CD14-positive monocyte (primary cell): ENCODE measurements at regions not wholly inside any gene's neighbourhood (a gene's known extent, or its start where the extent isn't known, plus 50 kb on each side); places are given as distances from the start of the nearest gene placed in this dataset.
"Not testable (repeated sequence)": the region's sequence is repeated elsewhere in the genome, so short reads cannot be mapped to it uniquely, and the experiment has no call there.

ENCODE experiments used
- DNase-seq, 3 donors: peaks; one replicate each; pipeline ENCODE4 v3.0.0-alpha.2; 2011 to 2022
- H2AFZ ChIP-seq: 2 replicates; pipeline ENCODE4 v1.6.0; 2012; ENCODE audit warnings: mild to moderate bottlenecking, low read depth, low read length, inconsistent platforms; ENCODE audit not compliant: insufficient read depth, poor library complexity, severe bottlenecking
- H3K27ac ChIP-seq, 2 donors: 1 replicate in 1 of 2; 2 replicates in 1 of 2; pipeline ENCODE4 v1.5.1; 2012 to 2013; ENCODE audit warnings: low read length in 2 of 2, control low read depth in 1 of 2, inconsistent platforms in 1 of 2, low read depth in 1 of 2, mild to moderate bottlenecking in 1 of 2
- H3K27me3 ChIP-seq, 2 donors: one replicate each; pipeline versions ENCODE4 v1.6.0 to v1.6.1; 2011 to 2013; ENCODE audit warnings: low read length in 2 of 2; ENCODE audit not compliant: control insufficient read depth in 2 of 2, insufficient read depth in 2 of 2
- H3K36me3 ChIP-seq, 2 donors: replicated peaks in 1 of 2; 1 replicate in 1 of 2; 2 replicates in 1 of 2; pipeline versions ENCODE4 v1.5.1 to v1.6.1; 2012 to 2013; ENCODE audit warnings: low read length in 2 of 2, control low read depth in 1 of 2, inconsistent platforms in 1 of 2, mild to moderate bottlenecking in 1 of 2; ENCODE audit not compliant: insufficient read depth in 2 of 2, control insufficient read depth in 1 of 2
- H3K4me1 ChIP-seq, 2 donors: 1 replicate in 1 of 2; 2 replicates in 1 of 2; pipeline versions ENCODE4 v1.5.1 to v1.6.1; 2012 to 2013; ENCODE audit warnings: low read length in 2 of 2, control low read depth in 1 of 2, inconsistent platforms in 1 of 2, mild to moderate bottlenecking in 1 of 2, moderate library complexity in 1 of 2; ENCODE audit not compliant: insufficient read depth in 2 of 2, control insufficient read depth in 1 of 2
- H3K4me2 ChIP-seq: replicated peaks from 2 replicates; pipeline ENCODE3; 2012; ENCODE audit warnings: low read length, moderate library complexity, mild to moderate bottlenecking; ENCODE audit not compliant: poor library complexity, severe bottlenecking; ENCODE audit errors: extremely low read depth
- H3K4me3 ChIP-seq, 3 experiments: fragments of 200-600 bp in 1 of 3; sonication (generic) in 1 of 3; replicated peaks in 1 of 3; 1 replicate in 2 of 3; 2 replicates in 1 of 3; pipeline ENCODE4 v1.5.1; 2011 to 2013; ENCODE audit warnings: low read length in 3 of 3, mild to moderate bottlenecking in 3 of 3, control low read depth in 2 of 3, low read depth in 2 of 3, inconsistent platforms in 1 of 3, moderate library complexity in 1 of 3
- H3K79me2 ChIP-seq: 2 replicates; pipeline ENCODE4 v1.6.0; 2012; ENCODE audit warnings: mild to moderate bottlenecking, control low read depth, inconsistent platforms, low read length, moderate library complexity; ENCODE audit not compliant: insufficient read depth
- H3K9ac ChIP-seq: 2 replicates; pipeline ENCODE4 v1.6.0; 2017; ENCODE audit warnings: low read length, mild to moderate bottlenecking; ENCODE audit not compliant: insufficient read depth, poor library complexity, severe bottlenecking
- H3K9me3 ChIP-seq, 2 donors: replicated peaks in 1 of 2; 1 replicate in 1 of 2; 2 replicates in 1 of 2; pipeline versions ENCODE4 v1.5.1 to v1.6.1; 2012 to 2013; ENCODE audit warnings: low read length in 2 of 2, control low read depth in 1 of 2; ENCODE audit not compliant: control insufficient read depth in 1 of 2, insufficient read depth in 1 of 2
- H4K20me1 ChIP-seq: 2 replicates; pipeline ENCODE4 v1.6.0; 2012; ENCODE audit warnings: mild to moderate bottlenecking, low read length, control low read depth, moderate library complexity; ENCODE audit not compliant: insufficient read depth
- H3K27ac Mint-ChIP-seq, 7 donors: one replicate each; pipeline ENCODE4 v1.8.0; 2020; ENCODE audit warnings: mild to moderate bottlenecking in 7 of 7, mixed read lengths in 7 of 7, moderate library complexity in 6 of 7, inconsistent platforms in 2 of 7
- H3K27me3 Mint-ChIP-seq, 3 donors: one replicate each; pipeline ENCODE4 v1.8.0; 2021 to 2022; ENCODE audit warnings: low read depth in 3 of 3, mild to moderate bottlenecking in 3 of 3, mixed read lengths in 3 of 3, moderate library complexity in 3 of 3, inconsistent platforms in 1 of 3
- H3K36me3 Mint-ChIP-seq, 2 donors: one replicate each; pipeline ENCODE4 v1.8.0; 2020; ENCODE audit warnings: mixed read lengths in 2 of 2, inconsistent platforms in 1 of 2, mild to moderate bottlenecking in 1 of 2
- H3K4me1 Mint-ChIP-seq: one replicate; pipeline ENCODE4 v1.8.0; 2020; ENCODE audit warnings: mild to moderate bottlenecking, mixed read lengths
- H3K4me3 Mint-ChIP-seq, 2 donors: one replicate each; pipeline ENCODE4 v1.8.0; 2020; ENCODE audit warnings: mild to moderate bottlenecking in 2 of 2, mixed read lengths in 2 of 2, moderate library complexity in 1 of 2
- H3K9me3 Mint-ChIP-seq, 7 donors: one replicate each; pipeline ENCODE4 v1.8.0; 2020 to 2022; ENCODE audit warnings: mixed read lengths in 7 of 7, mild to moderate bottlenecking in 6 of 7, moderate library complexity in 6 of 7, inconsistent platforms in 2 of 7
- WGBS: methylation state at CpG from one replicate; pipeline ENCODE4 v1.1.5; 2013; ENCODE audit warnings: missing lambda C conversion rate; ENCODE audit not compliant: insufficient coverage; 5-methylcytosine and 5-hydroxymethylcytosine counted together
- intact Hi-C, 2 donors: fragments of 100-400 bp; cut with micrococcal nuclease; formaldehyde crosslinking; loops; one replicate each; pipeline versions ENCODE4 v1.15.0 to v1.15.1; 2023
- TF ChIP-seq, protein P1 (sequence below): fragments of 200-600 bp; IDR thresholded peaks from one replicate; pipeline ENCODE4 v1.8.0; 2022; ENCODE audit warnings: antibody characterized with exemption, mild to moderate bottlenecking

DNA sequence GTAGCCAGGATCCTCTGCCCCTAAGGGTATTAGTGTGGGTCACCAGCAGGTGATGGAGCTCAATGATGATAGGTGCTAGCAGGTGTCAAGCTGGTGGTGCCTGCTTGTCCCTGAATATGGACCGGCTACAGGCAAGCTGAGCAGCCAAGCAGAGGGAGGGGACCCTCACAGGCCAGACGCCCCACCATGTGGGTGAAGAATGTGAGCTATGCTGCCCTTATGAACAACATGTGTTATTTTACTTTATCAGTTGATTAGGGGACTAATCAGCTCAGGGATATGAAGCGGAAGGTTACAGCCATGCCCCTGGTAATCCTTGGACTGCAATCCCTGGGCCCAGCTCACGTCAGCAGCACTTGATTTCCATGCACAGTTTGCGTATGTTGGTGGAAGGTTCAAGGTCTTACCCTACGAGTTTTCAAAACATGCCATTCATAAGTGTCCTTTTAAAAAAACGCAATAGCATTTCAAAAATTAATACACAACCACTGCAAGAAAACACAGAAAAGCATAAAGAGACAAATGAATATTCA is 106.0 kb downstream of the CDC7 start:
- TF ChIP-seq, protein P1, sequence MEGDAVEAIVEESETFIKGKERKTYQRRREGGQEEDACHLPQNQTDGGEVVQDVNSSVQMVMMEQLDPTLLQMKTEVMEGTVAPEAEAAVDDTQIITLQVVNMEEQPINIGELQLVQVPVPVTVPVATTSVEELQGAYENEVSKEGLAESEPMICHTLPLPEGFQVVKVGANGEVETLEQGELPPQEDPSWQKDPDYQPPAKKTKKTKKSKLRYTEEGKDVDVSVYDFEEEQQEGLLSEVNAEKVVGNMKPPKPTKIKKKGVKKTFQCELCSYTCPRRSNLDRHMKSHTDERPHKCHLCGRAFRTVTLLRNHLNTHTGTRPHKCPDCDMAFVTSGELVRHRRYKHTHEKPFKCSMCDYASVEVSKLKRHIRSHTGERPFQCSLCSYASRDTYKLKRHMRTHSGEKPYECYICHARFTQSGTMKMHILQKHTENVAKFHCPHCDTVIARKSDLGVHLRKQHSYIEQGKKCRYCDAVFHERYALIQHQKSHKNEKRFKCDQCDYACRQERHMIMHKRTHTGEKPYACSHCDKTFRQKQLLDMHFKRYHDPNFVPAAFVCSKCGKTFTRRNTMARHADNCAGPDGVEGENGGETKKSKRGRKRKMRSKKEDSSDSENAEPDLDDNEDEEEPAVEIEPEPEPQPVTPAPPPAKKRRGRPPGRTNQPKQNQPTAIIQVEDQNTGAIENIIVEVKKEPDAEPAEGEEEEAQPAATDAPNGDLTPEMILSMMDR, result no peak
- no peaks in the 10 kb centered on the region for H3K27me3 ChIP-seq

DNA sequence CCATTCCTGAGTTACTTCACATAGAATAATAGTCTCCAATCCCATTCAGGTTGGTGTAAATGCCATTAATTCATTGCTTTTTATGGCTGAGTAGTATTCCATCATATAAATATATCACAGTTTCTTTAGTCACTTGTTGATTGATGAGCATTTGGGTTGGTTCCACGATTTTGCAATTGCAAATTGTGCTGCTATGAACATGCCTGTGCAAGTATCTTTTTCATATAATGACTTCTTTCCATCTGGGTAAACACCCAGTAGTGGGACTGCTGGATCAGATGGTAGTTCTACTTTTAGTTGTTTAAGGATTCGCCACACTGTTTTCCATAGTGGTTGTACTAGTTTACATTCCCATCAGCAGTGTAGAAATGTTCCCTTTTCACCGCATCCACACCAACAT is 107.0 kb downstream of the CDC7 start:
- H3K4me2 ChIP-seq, H2AFZ ChIP-seq, H3K9ac ChIP-seq, H3K9me3 ChIP-seq, H3K27ac ChIP-seq, H3K79me2 ChIP-seq, H3K4me3 ChIP-seq, H3K27me3 Mint-ChIP-seq, H3K4me1 ChIP-seq, H3K9me3 Mint-ChIP-seq, H4K20me1 ChIP-seq, H3K27ac Mint-ChIP-seq, H3K36me3 ChIP-seq, H3K36me3 Mint-ChIP-seq, H3K4me1 Mint-ChIP-seq, intact Hi-C loops, DNase-seq, H3K27me3 ChIP-seq, H3K4me3 Mint-ChIP-seq: not testable (repeated sequence)
- WGBS, result no CpG with 5 or more reads among the region's 3 CpGs

More for the DNA sequence above, 106.0 kb downstream of the CDC7 start:
- H3K4me2 ChIP-seq, result no peak overlapping the region
- no peak overlapping the region for H2AFZ ChIP-seq
- no CpG with 5 or more reads among the region's 7 CpGs for WGBS
- peaks cover 2 to 7% (median 4%) of the 10 kb centered on the region in 3 donors for H3K27me3 Mint-ChIP-seq
- intact Hi-C loops, result no loop called here
- DNase-seq, result no peak
- H4K20me1 ChIP-seq, result no peaks in the 10 kb centered on the region
- H3K9ac ChIP-seq, result no peak overlapping the region
- no peaks in the 10 kb centered on the region for H3K9me3 ChIP-seq
- peaks cover 0 to 2% (median 0%) of the 10 kb centered on the region in 7 donors for H3K9me3 Mint-ChIP-seq
- no peaks in the 10 kb centered on the region for H3K4me1 Mint-ChIP-seq
- no peaks in the 10 kb centered on the region for H3K4me1 ChIP-seq
- H3K36me3 ChIP-seq, result no peaks in the 10 kb centered on the region
- H3K4me3 Mint-ChIP-seq, result no peak overlapping the region
- H3K27ac Mint-ChIP-seq, result no peak overlapping the region
- no peak overlapping the region for H3K27ac ChIP-seq
- no peaks in the 10 kb centered on the region for H3K36me3 Mint-ChIP-seq
- H3K79me2 ChIP-seq, result no peaks in the 10 kb centered on the region
- no peak overlapping the region for H3K4me3 ChIP-seq
